NCI-H2227 (cell line): ENCODE measurements at regions not wholly inside any gene's neighbourhood (a gene's known extent, or its start where the extent isn't known, plus 50 kb on each side); places are given as distances from the start of the nearest gene placed in this dataset.
"Not testable (repeated sequence)": the region's sequence is repeated elsewhere in the genome, so short reads cannot be mapped to it uniquely, and the experiment has no call there.

Experiments
- DNase-seq: peaks from one replicate; lab custom pipeline; 2025; ENCODE audit not compliant: unreplicated experiment; lab: John Stamatoyannopoulos, UW

DNA sequence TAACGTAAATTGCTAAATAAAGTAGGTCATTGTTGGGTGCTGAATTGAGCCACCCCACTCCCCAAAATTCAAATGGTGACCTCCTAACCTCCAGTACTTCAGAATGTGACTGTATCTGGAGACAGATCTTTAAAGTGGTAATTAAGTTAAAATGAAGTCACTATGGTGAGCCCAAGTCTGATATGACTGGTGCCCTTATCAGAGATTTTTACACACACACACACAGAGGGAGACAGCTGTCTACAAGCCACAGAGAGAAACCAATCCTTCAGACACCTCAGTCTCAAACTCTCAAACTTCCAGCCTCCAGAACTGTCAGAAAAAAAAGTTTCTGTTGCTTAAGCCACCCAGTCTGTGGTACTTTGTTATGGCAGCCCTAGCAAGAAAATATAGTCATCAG lies 879.2 kb upstream of the INTU start:
- no peak for DNase-seq

GRCh38 chr4:126755506-126755905 lies 877.3 kb upstream of the INTU start:
- no peak for DNase-seq

- no peak for DNase-seq
These were observed 876.5 kb upstream of the INTU start for GRCh38 chr4:126756050-126756829.

GRCh38 chr4:126757219-126757618 lies 875.5 kb upstream of the INTU start:
- DNase-seq = no peak

DNA sequence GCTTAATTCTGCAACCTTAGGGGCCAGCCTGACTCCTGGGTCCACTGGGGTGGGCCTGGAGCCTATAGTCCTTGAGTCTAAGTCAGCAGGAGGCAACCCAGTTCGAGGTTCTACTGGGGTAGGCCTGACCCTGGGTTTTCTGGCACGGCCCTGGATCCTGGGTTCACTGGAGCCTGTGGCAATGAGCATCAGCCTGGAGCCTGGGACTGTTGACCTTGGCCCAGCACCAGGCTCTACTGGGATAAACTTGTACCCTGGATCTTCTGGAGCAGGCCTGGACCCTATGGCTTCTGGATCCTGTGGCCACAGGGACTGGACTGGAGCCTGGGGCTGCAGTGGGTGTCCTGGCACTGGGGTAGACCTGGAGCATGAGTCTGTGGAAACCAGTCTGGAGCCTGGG lies 874.3 kb upstream of the INTU start:
- DNase-seq = no peak

DNA sequence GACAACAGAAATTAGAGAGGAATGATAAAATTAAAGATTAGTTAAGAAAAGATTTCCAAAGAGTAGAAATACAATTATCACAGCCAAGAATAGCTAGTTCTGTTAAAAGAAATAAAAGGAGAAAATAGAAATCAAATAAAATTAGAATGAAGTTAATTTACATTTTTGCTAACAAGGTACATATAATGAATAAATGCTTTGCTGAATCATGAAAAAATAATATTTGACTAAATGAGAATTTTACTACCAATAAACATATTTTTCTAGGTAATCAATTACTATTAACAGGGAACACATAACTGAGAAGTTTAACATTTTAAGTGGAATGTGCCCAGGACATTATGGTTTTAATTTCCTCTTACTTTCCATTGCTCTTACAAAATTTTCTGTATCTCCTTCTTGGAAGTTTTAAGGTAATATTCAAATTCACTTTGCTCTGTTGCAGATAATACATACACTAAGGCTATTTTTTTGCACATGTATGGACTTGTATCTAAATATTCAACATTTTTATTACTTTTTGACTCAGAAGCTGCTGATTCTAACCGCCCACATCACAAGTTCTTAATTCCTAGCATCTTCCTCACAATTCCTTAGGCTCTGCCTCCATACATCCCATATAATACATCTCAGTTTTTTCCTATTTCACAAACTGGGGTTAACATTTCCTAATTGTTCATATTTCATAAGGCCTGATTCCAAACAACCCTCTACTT lies 870.7 kb upstream of the INTU start:
- no peak for DNase-seq

DNA sequence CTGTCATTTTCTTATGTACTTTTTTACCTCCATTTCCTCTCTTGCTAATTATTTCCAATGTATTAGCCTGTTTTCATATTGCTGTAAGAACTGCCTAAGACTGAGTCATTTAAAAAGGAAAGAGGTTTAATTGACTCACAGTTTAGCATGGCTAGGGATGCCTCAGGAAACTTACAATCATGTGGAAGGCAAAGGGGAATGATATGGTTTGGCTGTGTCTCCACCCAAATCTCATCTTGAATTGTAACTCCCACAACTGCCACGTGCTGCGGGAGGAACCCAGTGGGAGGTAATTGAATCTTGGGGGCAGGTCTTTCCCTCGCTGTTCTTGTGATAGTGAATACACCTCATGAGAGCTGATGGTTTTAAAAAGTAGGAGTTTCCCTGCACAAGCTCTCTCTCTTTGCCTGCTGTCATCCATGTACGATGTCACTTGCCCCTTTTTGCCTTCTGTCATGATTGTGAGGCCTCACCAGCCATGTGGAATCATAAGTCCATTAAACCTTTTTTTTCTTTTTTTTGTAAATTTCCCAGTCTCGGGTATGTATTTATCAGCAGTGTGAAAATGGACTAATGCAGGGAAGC lies 870.0 kb upstream of the INTU start:
- no peak for DNase-seq

DNA sequence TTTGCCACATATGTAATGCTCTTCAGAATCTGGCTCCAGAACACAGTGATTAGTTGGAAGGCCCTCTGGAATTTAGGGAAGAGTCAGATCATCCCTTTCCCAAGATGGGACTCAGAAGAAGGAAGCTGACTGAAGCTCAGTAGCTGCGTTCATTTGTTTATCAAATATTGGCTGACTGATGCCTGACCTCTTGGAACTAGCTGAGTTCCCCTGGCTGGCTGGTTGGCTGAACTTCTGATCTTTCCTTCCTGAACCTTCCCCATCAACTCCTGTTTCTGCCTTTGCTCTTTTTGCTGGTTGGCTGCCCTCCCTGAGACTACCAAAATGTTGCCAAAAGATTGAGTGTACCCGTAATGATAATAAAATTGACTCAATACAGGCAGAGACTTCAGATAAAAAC lies 866.5 kb upstream of the INTU start:
- no peak for DNase-seq

- DNase-seq = no peak
These were observed 864.4 kb upstream of the INTU start for GRCh38 chr4:126768338-126768737.

GRCh38 chr4:126770811-126771553 lies 861.8 kb upstream of the INTU start:
- not testable (repeated sequence) for DNase-seq

- not testable (repeated sequence) for DNase-seq
These were observed 861.1 kb upstream of the INTU start for GRCh38 chr4:126771618-126772017.

DNA sequence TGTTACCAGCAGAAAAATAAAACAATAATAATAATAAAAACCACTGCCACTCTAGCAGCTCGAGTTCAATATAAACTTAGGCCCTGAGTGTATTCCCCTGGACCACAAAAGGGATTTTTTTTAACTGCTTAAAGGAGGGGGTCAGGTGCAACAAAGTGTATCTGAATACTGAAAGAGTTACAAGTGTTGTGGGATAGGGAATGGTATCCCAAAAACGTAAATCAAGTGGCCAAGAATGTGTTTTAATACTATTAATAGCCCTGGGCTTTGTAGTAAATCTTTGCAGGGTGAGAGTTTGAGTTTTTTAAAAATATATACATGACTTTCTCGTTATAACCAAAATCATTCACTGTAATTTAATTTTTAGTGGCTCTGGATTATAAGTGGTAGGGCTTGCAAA lies 860.1 kb upstream of the INTU start:
- DNase-seq = no peak

DNA sequence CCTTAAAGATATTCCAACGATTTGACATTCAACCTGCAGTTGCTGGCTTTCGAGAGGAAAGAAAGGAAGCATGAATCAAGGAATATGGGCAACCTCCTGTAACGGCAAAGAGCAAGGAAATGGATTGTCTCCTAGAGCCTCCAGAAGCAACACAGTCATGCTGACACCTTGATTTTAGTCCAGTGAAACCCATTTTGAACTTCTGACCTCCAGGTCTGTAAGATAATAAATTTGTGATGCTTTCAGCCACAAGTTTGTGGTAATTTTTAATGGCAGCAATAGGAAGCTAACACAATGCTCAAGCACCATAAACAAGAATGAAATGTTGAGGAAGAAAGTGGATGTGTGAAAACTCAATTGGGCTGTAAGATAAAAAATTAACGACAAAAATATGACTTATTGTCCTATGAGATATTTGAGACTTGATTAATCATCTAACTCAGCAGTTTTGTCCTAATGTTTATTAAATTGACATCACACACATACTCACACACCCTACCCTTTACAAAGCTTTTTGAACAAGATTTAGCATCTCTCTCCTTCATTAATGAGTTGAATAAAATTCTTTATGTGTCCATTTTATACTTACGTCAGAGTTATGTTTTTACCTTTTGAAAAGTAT lies 857.2 kb upstream of the INTU start:
- no peak for DNase-seq

DNA sequence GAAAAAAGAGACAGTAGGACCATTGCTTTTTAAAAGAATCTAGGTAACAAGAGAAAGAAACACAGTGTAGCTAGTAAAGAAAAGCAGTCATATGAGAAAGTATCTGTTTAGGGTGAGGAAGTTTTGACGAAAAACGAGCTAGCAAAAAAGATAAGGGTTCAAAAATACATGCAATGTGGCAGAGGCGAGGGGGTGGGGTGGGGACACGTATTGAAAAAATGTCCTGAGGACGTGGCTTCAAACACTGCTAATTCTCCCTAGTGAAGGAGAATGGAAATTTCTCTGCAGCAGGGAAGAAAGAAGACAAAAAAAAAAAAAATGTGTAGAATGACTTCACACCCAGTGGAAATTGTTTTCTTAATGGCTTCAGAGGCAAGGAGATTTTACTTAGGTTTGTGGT lies 856.4 kb upstream of the INTU start:
- no peak for DNase-seq

- DNase-seq = no peak
These were observed 855.1 kb upstream of the INTU start for GRCh38 chr4:126777649-126778048.

- no peak for DNase-seq
These were observed 854.4 kb upstream of the INTU start for GRCh38 chr4:126778348-126778747.

DNA sequence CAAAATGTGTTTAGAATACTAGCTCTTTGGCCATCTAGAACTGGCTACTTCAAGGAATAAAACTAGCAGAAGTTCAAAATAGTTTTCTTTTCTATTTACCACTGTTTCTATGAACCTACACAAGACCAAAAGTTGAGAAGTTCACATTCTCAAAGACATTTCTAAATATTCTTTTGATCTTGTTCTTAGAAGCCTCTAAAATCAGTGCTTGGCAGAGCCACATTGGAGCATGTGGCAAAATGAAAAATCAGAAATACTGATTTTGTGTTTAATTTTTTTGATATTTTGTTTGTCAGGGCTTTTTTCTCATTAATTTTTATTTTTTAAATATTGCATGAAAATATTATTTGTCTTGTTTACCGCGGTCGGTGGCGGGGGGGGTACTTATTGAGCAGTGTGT lies 853.8 kb upstream of the INTU start:
- no peak for DNase-seq

GRCh38 chr4:126779436-126780166 lies 853.2 kb upstream of the INTU start:
- peak; percentile 71 for DNase-seq

GRCh38 chr4:126783191-126783590 lies 849.6 kb upstream of the INTU start:
- no peak for DNase-seq

- no peak for DNase-seq
These were observed 847.7 kb upstream of the INTU start for GRCh38 chr4:126784966-126785580.
